OCI-LY7 (cell line): ENCODE measurements at regions not wholly inside any gene's neighbourhood (a gene's known extent, or its start where the extent isn't known, plus 50 kb on each side); places are given as distances from the start of the nearest gene placed in this dataset.

Experiments used
- BruUV-seq: library from RNA; stranded (reverse); fragments of 400-500 nt; replicated peaks from 2 replicates; lab custom pipeline; 2021; lab: Mats Ljungman, UMichigan
- CTCF ChIA-PET: fragments of 300-600 bp; sonication (Branson Sonifier 250); formaldehyde crosslinking; loops from one replicate; lab custom pipeline; 2022; ENCODE audit warnings: antibody characterized with exemption; ENCODE audit not compliant: unreplicated experiment; lab: Charles Lee
- POLR2A ChIA-PET: fragments of 300-600 bp; sonication (Branson Sonifier 250); formaldehyde crosslinking; loops from one replicate; lab custom pipeline; 2022; ENCODE audit warnings: antibody characterized with exemption; lab: Charles Lee
- DNase-seq: peaks from one replicate; pipeline ENCODE4 v3.0.0-alpha.2; 2015; ENCODE audit warnings: low spot score
- H2AFZ ChIP-seq: fragments of 200-600 bp; sonication (generic), shearing (Covaris generic); 2 replicates; pipeline ENCODE4 v1.6.1; 2014; ENCODE audit warnings: mild to moderate bottlenecking, antibody characterized with exemption, low read length, moderate library complexity
- H3K27ac ChIP-seq: fragments of 200-600 bp; sonication (generic); 2 replicates; pipeline ENCODE4 v1.5.1; 2014; ENCODE audit warnings: mixed run types, low read depth, mild to moderate bottlenecking, moderate library complexity, low read length, inconsistent platforms; ENCODE audit not compliant: poor library complexity, severe bottlenecking
- H3K36me3 ChIP-seq: fragments of 200-600 bp; sonication (generic); 2 replicates; pipeline ENCODE4 v1.6.1; 2014; ENCODE audit warnings: mild to moderate bottlenecking, antibody characterized with exemption, low read length, moderate library complexity, mixed read lengths; ENCODE audit not compliant: insufficient read depth
- H3K4me1 ChIP-seq: fragments of 200-600 bp; sonication (generic); 2 replicates; pipeline ENCODE4 v1.5.1; 2014; ENCODE audit warnings: mild to moderate bottlenecking, low read length; ENCODE audit not compliant: insufficient read depth, poor library complexity, severe bottlenecking
- H3K4me2 ChIP-seq: fragments of 200-600 bp; sonication (generic); 2 replicates; pipeline ENCODE4 v1.6.1; 2014; ENCODE audit warnings: mild to moderate bottlenecking, low read length
- H3K4me3 ChIP-seq: fragments of 200-600 bp; sonication (generic); 2 replicates; pipeline ENCODE4 v1.5.1; 2014; ENCODE audit warnings: mild to moderate bottlenecking, low read depth, low read length; ENCODE audit not compliant: poor library complexity, severe bottlenecking
- H3K79me2 ChIP-seq: fragments of 200-600 bp; sonication (generic); 2 replicates; pipeline ENCODE4 v1.6.1; 2016; ENCODE audit warnings: low read depth, mild to moderate bottlenecking, low read length, moderate library complexity, mixed read lengths; ENCODE audit not compliant: insufficient read depth
- H3K9me2 ChIP-seq: fragments of 200-600 bp; sonication (generic); 2 replicates; pipeline ENCODE4 v1.6.1; 2016; ENCODE audit warnings: mild to moderate bottlenecking, low read length, mixed read lengths; ENCODE audit not compliant: insufficient read depth
- H3K9me3 ChIP-seq: fragments of 200-600 bp; sonication (generic); 2 replicates; pipeline ENCODE4 v1.6.1; 2014; ENCODE audit warnings: mild to moderate bottlenecking, mixed run types, low read length, mixed read lengths
- H4K20me1 ChIP-seq: fragments of 200-600 bp; sonication (generic); 2 replicates; pipeline ENCODE4 v1.6.1; 2014; ENCODE audit warnings: mild to moderate bottlenecking, antibody characterized with exemption, low read length, moderate library complexity, mixed read lengths; ENCODE audit not compliant: insufficient read depth
- EZH2phosphoT487 ChIP-seq: fragments of 200-600 bp; sonication (generic); IDR thresholded peaks from 2 replicates; pipeline ENCODE4 v1.6.1; 2018; ENCODE audit warnings: low read depth, borderline replicate concordance, mild to moderate bottlenecking, mixed run types, antibody characterized with exemption, low read length, moderate library complexity, mixed read lengths
- intact Hi-C: fragments of 100-400 bp; cut with micrococcal nuclease; formaldehyde crosslinking; loops from one replicate; pipeline ENCODE4 v1.10.0; 2022; ENCODE audit not compliant: unreplicated experiment
- TF ChIP-seq, protein P1 (sequence below): fragments of 200-600 bp; sonication (generic); conservative IDR thresholded peaks from 2 replicates; pipeline ENCODE4 v1.5.1; 2014; ENCODE audit warnings: mild to moderate bottlenecking, antibody characterized with exemption, low read length, moderate library complexity, mixed read lengths

DNA sequence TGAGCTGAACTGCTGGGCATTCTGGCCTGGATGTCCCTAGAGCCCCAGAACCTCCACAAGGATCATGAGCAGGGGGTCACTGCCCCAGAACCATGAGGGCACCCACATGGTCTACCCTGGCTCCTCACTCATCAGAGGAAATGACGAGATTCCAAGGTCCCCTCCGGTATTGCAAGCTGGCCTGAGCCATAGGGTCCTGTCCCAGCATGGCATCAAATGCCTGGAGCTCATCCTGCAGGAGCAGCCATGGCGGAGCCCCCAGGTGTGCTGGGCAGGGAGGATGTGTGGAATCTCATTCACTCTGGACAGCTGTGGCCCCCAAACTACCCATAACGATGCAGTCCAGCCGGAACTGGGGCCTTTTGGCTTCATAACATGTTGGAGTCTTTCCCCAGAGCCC, 66.6 kb upstream of the ANTXRL start:
- no peaks in the 10 kb centered on the region for H3K9me2 ChIP-seq
- no peaks in the 10 kb centered on the region for H4K20me1 ChIP-seq
- no peaks in the 10 kb centered on the region for H3K9me3 ChIP-seq
- no peaks in the 10 kb centered on the region for H3K4me1 ChIP-seq
- DNase-seq = no peak
- peaks cover 47% of the 10 kb centered on the region for H3K36me3 ChIP-seq
- H3K4me3 ChIP-seq = no peak overlapping the region
- TF ChIP-seq EZH2phosphoT487 = no peak
- TF ChIP-seq, protein P1, sequence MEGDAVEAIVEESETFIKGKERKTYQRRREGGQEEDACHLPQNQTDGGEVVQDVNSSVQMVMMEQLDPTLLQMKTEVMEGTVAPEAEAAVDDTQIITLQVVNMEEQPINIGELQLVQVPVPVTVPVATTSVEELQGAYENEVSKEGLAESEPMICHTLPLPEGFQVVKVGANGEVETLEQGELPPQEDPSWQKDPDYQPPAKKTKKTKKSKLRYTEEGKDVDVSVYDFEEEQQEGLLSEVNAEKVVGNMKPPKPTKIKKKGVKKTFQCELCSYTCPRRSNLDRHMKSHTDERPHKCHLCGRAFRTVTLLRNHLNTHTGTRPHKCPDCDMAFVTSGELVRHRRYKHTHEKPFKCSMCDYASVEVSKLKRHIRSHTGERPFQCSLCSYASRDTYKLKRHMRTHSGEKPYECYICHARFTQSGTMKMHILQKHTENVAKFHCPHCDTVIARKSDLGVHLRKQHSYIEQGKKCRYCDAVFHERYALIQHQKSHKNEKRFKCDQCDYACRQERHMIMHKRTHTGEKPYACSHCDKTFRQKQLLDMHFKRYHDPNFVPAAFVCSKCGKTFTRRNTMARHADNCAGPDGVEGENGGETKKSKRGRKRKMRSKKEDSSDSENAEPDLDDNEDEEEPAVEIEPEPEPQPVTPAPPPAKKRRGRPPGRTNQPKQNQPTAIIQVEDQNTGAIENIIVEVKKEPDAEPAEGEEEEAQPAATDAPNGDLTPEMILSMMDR = no peak
- H2AFZ ChIP-seq = no peak overlapping the region
- ChIA-PET CTCF (no interaction called here), POLR2A (no interaction called here)
- no peaks in the 10 kb centered on the region for H3K79me2 ChIP-seq
- BruUV-seq = no TSS peak
- no peak overlapping the region for H3K4me2 ChIP-seq
- intact Hi-C loops = no loop called here
- no peak overlapping the region for H3K27ac ChIP-seq

DNA sequence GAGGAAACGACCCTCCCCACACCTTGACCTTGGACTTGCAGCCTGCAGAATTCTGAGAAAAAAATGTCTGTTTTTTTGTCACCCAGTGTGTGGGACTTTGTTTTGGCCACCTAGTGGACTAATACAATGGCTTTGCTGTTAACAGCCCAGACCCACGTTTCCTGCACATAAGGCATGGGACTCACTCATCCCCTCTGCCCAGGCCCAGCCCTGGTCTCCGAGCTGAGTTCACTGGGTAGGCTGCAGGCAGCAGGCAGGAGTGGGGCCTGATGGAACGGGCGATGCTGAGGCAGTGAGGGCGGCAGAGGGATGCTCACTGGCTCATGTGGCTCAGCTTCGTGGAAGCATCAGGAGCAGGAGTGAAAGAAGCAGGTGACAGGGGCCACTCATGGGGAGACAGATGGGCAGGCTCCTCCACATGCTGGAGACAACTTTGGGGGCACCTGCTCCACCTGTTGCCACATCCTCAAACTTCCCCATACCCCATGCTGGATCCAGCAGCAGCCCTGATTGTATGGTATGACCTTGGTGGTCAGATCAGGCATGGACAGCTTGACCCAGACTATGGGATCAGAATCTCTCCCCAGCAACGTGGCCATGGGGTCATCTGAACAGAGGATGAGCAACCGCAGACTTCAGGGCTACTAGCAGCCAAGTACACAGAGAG, 65.8 kb upstream of the ANTXRL start:
- H3K27ac ChIP-seq = no peak overlapping the region
- no peaks in the 10 kb centered on the region for H4K20me1 ChIP-seq
- intact Hi-C loops = no loop called here
- no TSS peak for BruUV-seq
- no peak overlapping the region for H2AFZ ChIP-seq
- no peaks in the 10 kb centered on the region for H3K79me2 ChIP-seq
- CTCF ChIA-PET = no interaction called here
- H3K36me3 ChIP-seq = peaks cover 54% of the 10 kb centered on the region
- no peaks in the 10 kb centered on the region for H3K4me1 ChIP-seq
- H3K9me3 ChIP-seq = no peaks in the 10 kb centered on the region
- no peak overlapping the region for H3K4me3 ChIP-seq
- TF ChIP-seq EZH2phosphoT487 = no peak
- TF ChIP-seq, protein P1 = 0 out of 2 replicates have a peak, but pooled peaks have one; percentile 26
- POLR2A ChIA-PET = no interaction called here
- no peaks in the 10 kb centered on the region for H3K9me2 ChIP-seq
- H3K4me2 ChIP-seq = no peak overlapping the region
- no peak for DNase-seq

DNA sequence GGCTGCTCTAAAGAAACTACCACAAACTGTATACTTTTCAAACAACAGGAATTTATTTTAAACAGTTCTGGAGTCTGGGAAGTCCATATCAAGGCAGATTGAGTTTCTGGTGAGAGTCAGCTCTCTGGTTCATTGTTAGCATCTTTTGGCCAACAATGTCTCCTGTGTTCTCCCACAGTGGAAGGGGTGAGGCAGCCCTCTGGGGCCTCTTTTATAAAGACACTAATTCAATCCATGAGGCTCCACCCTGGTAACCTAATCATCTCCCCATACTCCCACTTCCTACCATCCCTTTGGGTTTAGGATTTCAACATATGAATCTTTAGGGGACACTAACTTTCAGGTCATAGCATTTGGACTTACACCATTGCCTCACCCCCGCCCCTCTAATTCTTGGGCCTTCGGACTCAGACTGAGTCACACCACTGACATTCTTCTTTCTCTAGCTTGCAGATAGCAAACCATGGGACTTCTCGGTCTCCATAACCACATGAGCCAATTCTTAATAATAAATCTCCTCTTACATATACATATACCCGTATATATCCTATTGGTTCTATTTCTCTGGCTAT, 64.3 kb upstream of the ANTXRL start:
- Histone ChIP-seq H3K36me3 (peaks cover 54% of the 10 kb centered on the region), H4K20me1 (no peaks in the 10 kb centered on the region), H2AFZ (no peak overlapping the region), H3K4me2 (no peak overlapping the region), H3K4me1 (no peaks in the 10 kb centered on the region), H3K79me2 (no peaks in the 10 kb centered on the region), H3K4me3 (no peak overlapping the region), H3K27ac (no peak overlapping the region), H3K9me3 (no peaks in the 10 kb centered on the region), H3K9me2 (no peaks in the 10 kb centered on the region)
- intact Hi-C loops = no loop called here
- BruUV-seq = no TSS peak
- TF ChIP-seq, protein P1 = no peak
- no peak for TF ChIP-seq EZH2phosphoT487
- ChIA-PET CTCF (no interaction called here), POLR2A (no interaction called here)
- DNase-seq = no peak
